Hepatocyte (in vitro differentiated cells): ENCODE measurements at regions not wholly inside any gene's neighbourhood (a gene's known extent, or its start where the extent isn't known, plus 50 kb on each side); places are given as distances from the start of the nearest gene placed in this dataset.

Experiments used
- DNase-seq: peaks from one replicate; pipeline ENCODE4 v3.0.0-alpha.2; 2016; ENCODE audit warnings: low spot score
- H2AFZ ChIP-seq: fragments of 200-600 bp; sonication (generic); 2 replicates; pipeline ENCODE4 v1.6.0; 2016; ENCODE audit warnings: antibody characterized with exemption, mild to moderate bottlenecking
- H3K27ac ChIP-seq: fragments of 200-600 bp; sonication (generic); 2 replicates; pipeline ENCODE4 v1.5.1; 2016; ENCODE audit warnings: mild to moderate bottlenecking
- H3K27me3 ChIP-seq: fragments of 200-600 bp; sonication (generic); 2 replicates; pipeline ENCODE4 v1.6.1; 2016
- H3K36me3 ChIP-seq: fragments of 200-600 bp; sonication (generic); replicated peaks from 2 replicates; pipeline ENCODE4 v1.5.1; 2016; ENCODE audit warnings: low read depth; ENCODE audit not compliant: insufficient read depth
- H3K4me1 ChIP-seq: fragments of 200-600 bp; sonication (generic); 2 replicates; pipeline ENCODE4 v1.5.1; 2016; ENCODE audit warnings: mild to moderate bottlenecking, moderate library complexity; ENCODE audit not compliant: insufficient read depth
- H3K4me2 ChIP-seq: fragments of 200-600 bp; sonication (generic); 2 replicates; pipeline ENCODE4 v1.6.0; 2016
- H3K4me3 ChIP-seq: fragments of 200-600 bp; sonication (generic); 2 replicates; pipeline ENCODE4 v1.5.1; 2016; ENCODE audit warnings: mild to moderate bottlenecking
- H3K79me2 ChIP-seq: fragments of 200-600 bp; sonication (generic); 2 replicates; pipeline ENCODE4 v1.6.0; 2017; ENCODE audit warnings: mild to moderate bottlenecking
- H3K9me2 ChIP-seq: fragments of 200-600 bp; sonication (generic); replicated peaks from 2 replicates; pipeline ENCODE4 v1.6.0; 2017; ENCODE audit warnings: mild to moderate bottlenecking; ENCODE audit not compliant: insufficient read depth
- H3K9me3 ChIP-seq: fragments of 200-600 bp; sonication (generic); 2 replicates; pipeline ENCODE4 v1.5.1; 2016; ENCODE audit warnings: low read depth, mild to moderate bottlenecking
- H4K20me1 ChIP-seq: fragments of 200-600 bp; sonication (generic); 2 replicates; pipeline ENCODE4 v1.6.0; 2016; ENCODE audit warnings: mild to moderate bottlenecking; ENCODE audit not compliant: insufficient read depth, poor library complexity, severe bottlenecking
- EZH2 ChIP-seq: fragments of 200-600 bp; sonication (generic); IDR thresholded peaks from 2 replicates; pipeline ENCODE4 v1.6.1; 2016; ENCODE audit warnings: antibody characterized with exemption, mild to moderate bottlenecking, borderline replicate concordance
- EZH2phosphoT487 ChIP-seq: fragments of 200-600 bp; sonication (generic); IDR thresholded peaks from one replicate; pipeline ENCODE4 v1.6.1; 2018; ENCODE audit warnings: antibody characterized with exemption, mild to moderate bottlenecking, low read depth, moderate library complexity; ENCODE audit not compliant: unreplicated experiment, severe bottlenecking
- WGBS: methylation state at CpG from one replicate; pipeline ENCODE4 v1.1.6; 2016; ENCODE audit warnings: low lambda C conversion rate; ENCODE audit errors: missing lambda C conversion rate; 5-methylcytosine and 5-hydroxymethylcytosine counted together
- TF ChIP-seq, protein P1 (sequence below): fragments of 200-600 bp; sonication (generic); IDR thresholded peaks from 2 replicates; pipeline ENCODE4 v1.5.1; 2016; ENCODE audit warnings: antibody characterized with exemption, mild to moderate bottlenecking; ENCODE audit not compliant: poor library complexity

DNA sequence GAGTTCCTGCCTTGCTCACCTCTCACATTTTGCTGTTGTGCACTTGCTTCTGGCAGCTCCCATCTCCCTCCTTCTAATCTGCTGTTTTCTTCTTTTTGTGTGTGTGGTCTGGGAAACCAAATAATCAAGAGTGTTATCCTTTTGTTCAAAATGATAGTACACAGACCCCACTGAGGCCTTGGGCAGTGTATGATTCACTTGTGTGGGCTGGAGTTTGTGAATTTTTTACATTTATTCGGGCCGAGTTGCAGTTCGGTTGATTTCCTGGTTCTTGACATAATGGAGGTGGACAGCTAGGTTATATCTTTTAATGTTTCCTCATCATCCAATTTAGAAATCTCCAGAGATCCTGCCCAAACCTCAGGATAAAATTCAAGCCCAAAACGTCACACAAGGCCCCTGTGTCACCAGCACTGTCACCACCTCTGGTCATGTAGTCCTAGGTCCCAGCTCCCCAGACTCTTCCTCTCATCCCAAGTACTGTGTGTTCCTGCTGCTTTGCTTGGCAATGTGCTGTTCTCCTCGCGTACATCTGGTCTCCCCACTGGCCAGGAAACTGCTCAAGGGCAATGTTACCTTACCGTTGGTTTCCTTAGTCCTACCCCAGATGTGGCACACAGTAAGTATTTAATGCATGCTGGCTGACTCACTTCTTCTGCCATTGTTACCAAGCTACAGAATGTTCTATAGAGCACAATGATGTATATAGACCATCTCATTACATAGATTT is 55.7 kb upstream of the PHACTR2 start:
- Histone ChIP-seq H3K79me2 (peaks cover 19% of the 10 kb centered on the region), H3K27ac (no peak overlapping the region), H3K4me1 (peaks cover 9% of the 10 kb centered on the region), H3K36me3 (no peaks in the 10 kb centered on the region), H3K9me3 (no peaks in the 10 kb centered on the region), H3K4me2 (no peak overlapping the region), H4K20me1 (no peaks in the 10 kb centered on the region), H3K27me3 (no peaks in the 10 kb centered on the region), H3K9me2 (no peaks in the 10 kb centered on the region), H2AFZ (no peak overlapping the region), H3K4me3 (no peak overlapping the region)
- TF ChIP-seq EZH2 (no peak), EZH2phosphoT487 (no peak)
- TF ChIP-seq, protein P1, sequence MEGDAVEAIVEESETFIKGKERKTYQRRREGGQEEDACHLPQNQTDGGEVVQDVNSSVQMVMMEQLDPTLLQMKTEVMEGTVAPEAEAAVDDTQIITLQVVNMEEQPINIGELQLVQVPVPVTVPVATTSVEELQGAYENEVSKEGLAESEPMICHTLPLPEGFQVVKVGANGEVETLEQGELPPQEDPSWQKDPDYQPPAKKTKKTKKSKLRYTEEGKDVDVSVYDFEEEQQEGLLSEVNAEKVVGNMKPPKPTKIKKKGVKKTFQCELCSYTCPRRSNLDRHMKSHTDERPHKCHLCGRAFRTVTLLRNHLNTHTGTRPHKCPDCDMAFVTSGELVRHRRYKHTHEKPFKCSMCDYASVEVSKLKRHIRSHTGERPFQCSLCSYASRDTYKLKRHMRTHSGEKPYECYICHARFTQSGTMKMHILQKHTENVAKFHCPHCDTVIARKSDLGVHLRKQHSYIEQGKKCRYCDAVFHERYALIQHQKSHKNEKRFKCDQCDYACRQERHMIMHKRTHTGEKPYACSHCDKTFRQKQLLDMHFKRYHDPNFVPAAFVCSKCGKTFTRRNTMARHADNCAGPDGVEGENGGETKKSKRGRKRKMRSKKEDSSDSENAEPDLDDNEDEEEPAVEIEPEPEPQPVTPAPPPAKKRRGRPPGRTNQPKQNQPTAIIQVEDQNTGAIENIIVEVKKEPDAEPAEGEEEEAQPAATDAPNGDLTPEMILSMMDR, result no peak
- WGBS, result 85% methylated on average over 7 of the region's 7 CpGs
- DNase-seq, result no peak

DNA sequence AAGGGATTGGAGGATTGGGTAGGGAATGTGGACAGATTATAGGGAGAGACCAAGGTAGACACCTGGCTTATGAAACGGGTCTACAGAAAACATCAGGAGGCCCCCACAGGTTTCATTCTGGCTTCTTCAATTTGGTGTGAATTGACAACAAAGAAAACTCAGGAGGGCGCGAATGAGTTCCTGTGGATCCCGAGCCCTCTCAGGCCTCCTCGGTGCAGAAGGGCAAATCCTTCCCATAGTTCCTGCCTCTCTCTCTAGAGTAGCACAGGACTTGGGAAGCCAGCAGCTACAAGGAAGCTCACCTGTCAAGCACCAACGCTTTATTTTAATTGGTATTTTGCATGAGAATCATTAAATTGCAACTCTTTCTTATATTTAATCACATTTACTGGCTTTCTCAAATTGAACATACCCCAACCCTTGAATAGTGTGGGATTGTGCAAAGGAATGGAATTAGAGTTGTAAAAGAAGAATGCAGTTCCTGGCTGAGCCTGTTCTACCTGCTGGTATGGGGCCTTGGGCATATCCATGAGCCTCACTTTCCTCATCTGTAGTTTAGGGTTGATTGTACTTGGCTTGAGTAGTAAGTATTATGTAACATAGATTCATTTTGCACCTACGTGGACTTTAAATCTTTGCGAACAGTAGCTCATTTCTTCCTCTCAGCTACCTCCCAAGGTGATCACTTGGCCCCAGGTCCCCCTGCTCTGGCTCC is 56.4 kb upstream of the PHACTR2 start:
- Histone ChIP-seq H3K27ac (no peak overlapping the region), H3K9me2 (no peaks in the 10 kb centered on the region), H2AFZ (no peak overlapping the region), H3K36me3 (no peaks in the 10 kb centered on the region), H3K4me3 (no peak overlapping the region), H3K79me2 (peaks cover 19% of the 10 kb centered on the region), H4K20me1 (no peaks in the 10 kb centered on the region), H3K9me3 (no peaks in the 10 kb centered on the region), H3K4me1 (peaks cover 9% of the 10 kb centered on the region), H3K27me3 (no peaks in the 10 kb centered on the region), H3K4me2 (no peak overlapping the region)
- TF ChIP-seq EZH2 (no peak), EZH2phosphoT487 (no peak)
- TF ChIP-seq, protein P1, result no peak
- WGBS, result 93% methylated on average over 8 of the region's 8 CpGs
- DNase-seq, result no peak

DNA sequence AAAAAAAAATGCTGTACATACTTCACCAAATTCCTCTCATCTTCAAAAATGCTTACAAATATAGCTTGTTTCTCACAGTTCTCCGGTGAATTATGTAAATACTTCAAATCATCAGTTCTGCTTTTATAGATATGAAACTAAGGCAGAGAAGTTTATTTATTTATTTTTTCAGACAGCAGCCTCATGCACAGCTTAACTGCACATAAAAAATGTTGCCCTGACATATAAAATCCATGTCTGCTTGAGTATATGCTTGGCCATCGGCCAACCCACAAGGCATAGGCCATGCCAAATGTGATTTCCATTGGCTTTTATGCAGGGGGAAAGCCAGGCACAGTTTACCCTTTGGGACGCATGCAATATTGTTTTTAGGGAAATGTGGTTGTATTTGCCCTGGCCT is 57.3 kb upstream of the PHACTR2 start:
- Histone ChIP-seq H3K36me3 (no peaks in the 10 kb centered on the region), H3K4me2 (peak overlapping the region; percentile 58), H3K27ac (peak overlapping the region; percentile 53), H3K4me1 (peaks cover 9% of the 10 kb centered on the region), H3K9me3 (no peaks in the 10 kb centered on the region), H3K4me3 (no peak overlapping the region), H4K20me1 (no peaks in the 10 kb centered on the region), H3K9me2 (no peaks in the 10 kb centered on the region), H2AFZ (no peak overlapping the region), H3K79me2 (peaks cover 17% of the 10 kb centered on the region), H3K27me3 (no peaks in the 10 kb centered on the region)
- peak; percentile 43 for DNase-seq
- WGBS, result 50% methylated on average over 3 of the region's 3 CpGs
- TF ChIP-seq EZH2 (no peak), EZH2phosphoT487 (no peak)
- TF ChIP-seq, protein P1, result no peak
